Right forelimb (tissue), 1 donor: ENCODE measurements at regions not wholly inside any gene's neighbourhood (a gene's known extent, or its start where the extent isn't known, plus 50 kb on each side); places are given as distances from the start of the nearest gene placed in this dataset.

ENCODE experiments used
- DNase-seq: peaks from one replicate; pipeline ENCODE4 v3.0.0-alpha.2; 2018

GRCh38 chr2:149666809-149667320 is 79.3 kb upstream of the MMADHC start:
- no peak for DNase-seq

DNA sequence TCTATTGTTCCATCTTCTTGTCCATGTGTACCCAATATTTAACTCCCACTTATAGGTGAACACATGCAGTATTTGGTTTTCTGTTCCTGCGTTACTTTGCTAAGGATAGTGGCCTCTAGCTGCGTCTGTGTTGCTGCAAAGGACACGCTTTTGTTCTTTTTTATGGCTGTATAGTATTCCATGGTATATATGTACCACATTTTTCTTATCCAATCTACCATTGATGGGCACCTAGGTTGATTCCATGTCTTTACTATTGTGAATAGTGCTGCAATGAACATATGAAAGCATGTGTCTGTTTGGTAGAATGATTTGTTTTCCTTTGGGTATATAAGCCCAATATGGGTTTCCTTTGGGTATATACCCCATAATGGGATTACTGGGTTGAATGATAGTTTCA is 77.3 kb upstream of the MMADHC start:
- no peak for DNase-seq

DNA sequence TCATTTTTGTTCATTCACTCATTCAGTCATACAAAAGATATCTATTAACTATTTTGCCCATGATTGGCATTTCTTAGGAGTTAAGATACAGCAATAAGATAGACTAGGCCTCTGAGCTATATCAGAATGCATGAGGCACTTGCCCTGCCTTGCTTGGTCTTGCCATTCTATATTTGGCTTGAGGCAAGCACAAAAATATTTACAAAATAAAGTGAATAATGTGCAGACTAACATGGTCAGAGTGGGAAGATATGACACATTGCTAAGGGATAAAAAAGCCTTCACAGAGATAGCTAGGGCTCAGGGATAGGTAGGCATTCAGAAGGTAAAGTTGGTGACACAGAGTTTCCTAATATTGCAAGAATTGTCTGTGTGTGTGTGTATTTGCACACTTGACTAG is 75.0 kb upstream of the MMADHC start:
- no peak for DNase-seq

DNA sequence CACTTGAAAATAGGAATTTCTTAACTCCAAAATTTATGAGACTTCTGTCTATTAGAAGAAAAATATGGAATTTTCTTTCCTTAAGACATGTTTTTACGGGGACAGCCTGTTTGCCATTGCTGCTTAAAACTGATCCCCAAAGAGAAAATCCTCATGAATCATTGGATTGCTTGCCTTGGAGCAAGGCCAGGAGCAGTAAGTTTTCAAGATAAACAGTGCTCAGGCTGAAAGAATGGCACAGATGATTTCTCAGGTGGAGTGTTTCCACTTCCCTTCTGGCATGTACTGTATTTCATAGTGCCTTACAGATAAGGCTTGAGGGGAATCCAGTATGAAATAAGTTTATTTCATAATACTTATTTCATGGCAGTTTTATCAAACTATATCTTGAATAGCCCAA is 74.3 kb upstream of the MMADHC start:
- no peak for DNase-seq

DNA sequence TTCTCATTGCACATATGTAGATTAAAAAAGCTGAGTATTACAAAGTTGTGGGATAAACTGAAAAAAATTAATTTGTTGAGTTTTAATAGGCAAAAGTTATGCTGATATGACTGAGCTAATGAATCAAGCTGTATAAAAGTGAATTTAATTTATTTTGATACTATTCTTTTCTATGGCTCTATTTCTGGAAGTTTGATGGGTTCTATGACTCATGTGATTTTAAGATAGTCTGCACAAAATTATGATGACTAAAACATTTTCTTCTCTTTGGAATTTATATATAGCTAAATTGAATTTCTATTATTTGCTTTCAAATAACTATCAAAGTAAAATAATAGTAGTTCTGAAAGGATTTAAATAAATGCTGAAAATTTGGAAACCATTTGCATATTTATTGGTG is 71.0 kb upstream of the MMADHC start:
- no peak for DNase-seq

GRCh38 chr2:149657401-149658040 is 69.9 kb upstream of the MMADHC start:
- DNase-seq, result no peak

DNA sequence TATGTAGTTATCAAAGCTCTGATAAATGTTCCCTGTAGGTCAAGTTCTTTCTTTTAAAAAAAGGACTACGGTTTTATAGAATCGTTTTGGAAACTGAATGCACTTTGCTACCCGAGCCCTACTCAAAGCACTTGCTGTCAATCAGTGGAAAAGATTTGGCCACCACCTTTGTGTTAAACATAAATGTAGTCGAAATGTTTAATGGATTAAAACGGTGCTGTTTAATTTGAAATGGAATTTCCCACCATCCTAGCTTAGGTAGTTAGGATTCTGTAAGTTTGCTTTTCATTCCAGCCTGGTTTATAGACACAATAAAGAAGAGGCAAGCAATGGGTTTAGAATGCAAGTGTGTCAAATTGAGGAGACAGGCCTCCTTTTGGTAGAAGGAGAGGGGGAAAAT is 69.4 kb upstream of the MMADHC start:
- DNase-seq, result no peak

GRCh38 chr2:149653831-149654445 is 66.4 kb upstream of the MMADHC start:
- DNase-seq, result no peak

DNA sequence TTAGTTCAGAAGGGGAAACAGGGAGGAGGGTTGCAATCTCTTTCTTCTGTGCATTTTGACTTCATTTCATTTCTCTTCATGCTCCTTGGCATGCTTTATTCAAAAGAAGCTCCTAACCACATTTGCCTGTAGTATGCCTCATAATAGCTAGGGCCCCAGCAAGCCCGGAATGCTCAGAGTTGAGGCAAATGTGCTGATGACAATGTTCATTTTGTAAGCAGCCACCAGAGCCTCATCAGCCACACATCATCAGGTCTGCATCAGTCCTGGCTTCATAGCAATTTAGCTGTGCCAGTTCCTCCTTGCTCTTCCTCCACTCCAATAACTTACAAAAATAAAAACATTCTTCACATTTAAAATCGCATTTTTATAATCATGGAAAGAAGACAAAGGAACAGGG is 65.4 kb upstream of the MMADHC start:
- DNase-seq, result no peak

- no peak for DNase-seq
Observed at GRCh38 chr2:149652526-149652925, 65.0 kb upstream of the MMADHC start.

DNA sequence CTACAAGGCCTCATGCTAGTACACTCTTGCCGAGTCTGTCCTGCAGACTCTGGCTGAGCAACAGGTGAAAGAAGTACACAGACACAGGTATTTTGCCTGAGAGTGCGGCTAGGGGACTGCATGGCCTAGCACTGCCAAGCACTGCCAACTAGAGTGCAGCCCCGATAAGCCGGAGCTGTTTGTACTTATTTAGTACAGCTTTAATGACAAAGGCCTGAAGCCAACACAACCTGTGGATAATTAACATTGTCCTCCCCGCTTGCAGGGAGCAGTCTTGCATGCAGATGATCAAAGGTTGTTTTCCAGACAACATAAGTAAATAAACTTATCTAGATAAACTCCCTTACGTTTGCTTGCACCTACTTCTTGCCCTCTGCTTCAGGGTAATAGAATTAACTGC is 63.7 kb upstream of the MMADHC start:
- DNase-seq, result no peak

DNA sequence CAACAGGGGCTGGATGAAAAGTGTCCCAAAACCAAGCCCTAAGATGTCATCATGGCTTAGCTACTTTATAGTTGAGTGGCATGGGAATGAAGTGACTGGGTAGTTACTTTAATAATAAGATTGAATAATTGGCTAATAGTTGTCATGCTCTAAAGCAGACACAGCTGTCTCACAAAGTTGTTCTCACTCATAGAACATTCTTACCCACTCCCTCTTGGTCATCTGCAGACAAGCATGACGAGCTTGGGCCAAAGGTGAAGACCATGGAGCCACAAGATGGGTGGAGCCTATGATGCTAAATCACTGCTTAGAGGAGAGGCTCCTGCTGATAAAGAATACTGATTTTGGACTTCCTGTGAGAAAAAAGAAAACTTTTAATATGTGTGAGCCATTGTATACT is 62.4 kb upstream of the MMADHC start:
- no peak for DNase-seq

- no peak for DNase-seq
Observed at GRCh38 chr2:149648282-149649030, 60.9 kb upstream of the MMADHC start.

GRCh38 chr2:149645391-149645790 is 57.8 kb upstream of the MMADHC start:
- DNase-seq, result no peak
